ENCODE measurements at regions not wholly inside any gene's neighbourhood (a gene's known extent, or its start where the extent isn't known, plus 50 kb on each side); places are given as distances from the start of the nearest gene placed in this dataset.
"Not testable (repeated sequence)": the region's sequence is repeated elsewhere in the genome, so short reads cannot be mapped to it uniquely, and the experiment has no call there.

DNA sequence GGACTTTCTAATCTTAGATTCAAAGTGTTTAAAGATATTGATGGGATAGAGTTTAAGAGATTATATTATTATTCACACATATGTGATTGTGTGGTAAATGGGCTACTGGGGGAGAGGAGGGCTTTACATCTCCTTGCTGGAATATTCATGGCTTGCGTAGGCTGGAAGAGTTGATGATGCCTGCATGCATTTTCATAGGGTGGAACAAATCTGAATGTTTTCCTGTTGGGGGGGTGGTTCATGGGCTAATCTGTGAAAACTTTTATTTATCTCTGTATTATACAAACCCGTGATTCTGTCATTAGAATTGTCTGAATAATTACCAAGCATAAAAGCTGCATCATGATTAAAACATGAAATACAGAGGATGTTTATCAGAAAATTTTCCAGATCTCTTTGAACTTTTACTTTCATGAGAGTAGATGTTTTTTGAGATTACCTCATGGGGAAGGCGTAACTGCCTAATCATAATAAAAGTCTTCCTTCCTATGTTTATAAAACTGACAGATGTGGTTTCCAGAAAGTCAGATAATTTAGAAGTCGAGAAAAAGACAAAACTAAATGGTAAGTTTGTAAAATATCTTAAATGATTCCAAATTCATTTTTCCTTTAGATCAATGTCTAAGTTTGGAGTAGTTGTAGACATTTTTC, 1185.4 kb upstream of the SEMA6A start:
- in situ Hi-C loops (cut with MboI; ENCODE audit: low sequenced_read_pairs), result no loop called here

DNA sequence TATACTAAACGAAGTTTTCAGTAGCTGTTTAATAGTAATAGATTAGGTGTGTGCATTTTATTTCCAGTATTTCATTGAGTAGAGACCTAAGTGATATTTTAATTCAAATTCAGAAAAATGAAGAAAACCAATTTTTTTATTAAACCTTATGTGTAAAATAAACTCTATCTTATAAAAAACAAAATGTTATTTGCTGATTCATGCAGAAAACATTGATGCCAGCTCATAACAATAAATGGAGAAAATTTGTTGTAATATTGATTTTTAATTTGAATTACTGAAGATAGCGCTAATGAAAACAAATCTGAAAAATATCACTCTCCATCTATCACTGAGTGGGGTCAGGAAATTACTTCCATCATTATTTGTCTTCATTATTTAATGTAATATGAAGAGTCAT, 1177.8 kb upstream of the SEMA6A start:
- in situ Hi-C loops (cut with MboI; ENCODE audit: low sequenced_read_pairs), result no loop called here

DNA sequence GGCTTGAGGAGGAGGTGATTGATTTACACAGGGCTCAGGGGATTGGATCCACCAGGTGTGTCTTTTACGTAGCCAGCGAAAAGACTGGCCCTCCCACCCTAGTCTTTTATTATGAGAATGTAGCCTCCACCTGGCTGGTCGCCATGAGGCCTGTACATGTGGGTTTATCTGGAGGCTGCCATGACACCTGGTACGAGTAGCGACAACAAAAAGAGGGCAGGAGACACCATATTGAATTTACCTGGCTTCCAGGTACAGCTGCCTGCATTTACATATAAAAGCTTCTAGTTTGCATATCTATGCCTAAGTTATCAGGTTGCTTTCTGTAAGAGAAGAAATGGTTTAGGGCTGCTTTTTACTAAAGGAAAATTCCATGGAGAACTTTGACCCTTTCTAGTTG, 1173.7 kb upstream of the SEMA6A start:
- in situ Hi-C loops (cut with MboI; ENCODE audit: low sequenced_read_pairs), result no loop called here

DNA sequence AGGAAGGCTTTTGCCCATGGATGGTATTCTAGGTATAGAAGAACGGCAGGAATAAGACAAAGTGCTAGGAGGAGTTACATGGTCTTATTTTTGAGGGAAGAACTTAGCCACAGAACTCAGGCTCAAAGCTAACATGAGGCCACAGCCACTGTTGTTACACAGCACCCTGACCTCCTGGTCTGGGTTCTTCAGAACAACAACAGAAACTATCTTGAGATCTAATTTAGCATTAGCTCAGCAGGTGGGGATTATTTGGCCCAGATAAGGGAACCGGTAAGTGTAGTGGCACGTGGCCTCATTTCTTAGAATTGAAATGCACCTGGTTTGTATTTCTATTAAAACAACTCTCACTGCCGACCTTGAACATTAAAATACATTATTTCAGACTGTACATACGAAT, 1168.7 kb upstream of the SEMA6A start:
- in situ Hi-C loops (cut with MboI; ENCODE audit: low sequenced_read_pairs), result no loop called here

DNA sequence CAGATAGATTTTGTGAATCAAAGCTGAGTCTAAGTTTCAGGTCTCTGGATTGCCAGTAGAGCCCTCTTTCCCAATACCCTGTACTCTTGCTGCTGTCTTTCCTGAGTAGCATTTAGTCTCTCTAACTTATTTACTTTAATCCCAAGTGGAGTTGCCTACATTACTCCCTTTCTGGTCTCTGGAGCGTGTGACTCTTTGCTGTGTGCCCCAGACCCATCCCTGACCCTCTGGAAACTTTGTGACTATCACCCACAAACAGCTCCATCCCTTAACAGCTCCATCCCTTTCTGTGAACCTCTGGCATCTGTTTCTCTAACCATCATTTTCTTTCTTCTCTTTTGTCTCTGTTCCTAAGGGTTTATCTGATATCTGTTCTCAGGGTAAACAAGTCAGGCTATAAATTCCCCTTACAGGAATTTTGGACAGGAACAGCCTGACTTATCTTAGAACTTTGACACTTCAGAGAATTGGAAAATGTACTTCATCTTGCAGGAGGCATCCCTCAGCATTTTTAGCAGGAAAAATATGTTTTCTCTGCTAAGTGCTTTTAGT, 1167.1 kb upstream of the SEMA6A start:
- in situ Hi-C loops (cut with MboI; ENCODE audit: low sequenced_read_pairs), result no loop called here

DNA sequence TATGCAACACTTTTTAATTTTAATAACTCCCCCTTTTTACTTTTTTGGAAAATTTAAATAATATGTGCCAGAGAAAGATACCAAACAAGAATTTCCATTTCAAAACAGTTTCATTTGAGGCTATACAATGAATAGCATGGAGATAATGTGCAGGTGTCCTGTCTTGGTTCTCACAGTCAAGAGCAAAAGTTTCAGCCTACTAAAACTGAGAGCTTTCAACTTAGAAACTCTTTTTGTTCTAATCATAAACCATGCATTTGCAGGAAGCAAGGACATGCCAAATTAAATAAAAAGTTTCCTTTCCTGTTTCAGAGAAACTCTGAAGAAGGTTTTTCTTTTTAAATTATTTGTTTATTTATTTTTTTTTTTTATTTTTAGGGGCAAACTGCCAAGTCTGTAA, 1165.6 kb upstream of the SEMA6A start:
- in situ Hi-C loops (cut with MboI; ENCODE audit: low sequenced_read_pairs), result no loop called here

DNA sequence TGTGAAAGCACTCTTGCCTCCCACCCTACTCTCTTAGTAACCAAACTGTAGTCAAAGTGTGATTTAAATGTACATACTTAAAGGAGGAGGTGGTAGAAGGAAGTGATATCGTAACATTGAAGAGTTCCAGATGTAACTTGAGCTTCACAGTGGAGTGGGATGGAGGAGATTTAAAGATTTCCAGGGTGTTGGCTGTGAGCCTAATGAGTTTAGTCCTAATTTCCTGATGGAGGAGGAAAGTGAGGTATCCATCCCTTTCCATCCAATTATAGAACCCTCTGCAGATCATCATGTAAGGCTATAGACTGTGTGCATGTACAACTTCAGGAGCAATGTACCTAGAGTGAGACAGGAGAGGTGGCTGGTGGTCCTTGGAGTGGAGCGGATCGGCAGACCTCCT, 1163.9 kb upstream of the SEMA6A start:
- in situ Hi-C loops (cut with MboI; ENCODE audit: low sequenced_read_pairs), result no loop called here

DNA sequence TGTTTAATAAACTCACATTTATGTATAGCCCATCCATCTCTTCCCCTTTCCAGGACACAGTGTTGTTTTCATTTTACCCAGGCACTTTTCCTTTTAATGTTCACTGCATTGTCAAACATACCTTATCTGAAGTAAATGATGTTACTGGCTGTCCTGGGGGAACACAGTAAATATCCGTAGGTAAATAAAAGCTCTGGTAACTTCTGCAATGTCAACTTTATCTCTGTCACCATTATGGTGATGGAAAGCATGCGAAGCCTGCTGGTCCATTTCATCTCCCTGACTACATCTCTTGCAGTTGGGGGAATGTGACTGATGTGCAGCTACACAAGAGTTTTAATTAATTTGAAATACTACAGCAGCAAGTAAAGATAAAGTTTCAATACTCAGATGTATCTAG, 1162.1 kb upstream of the SEMA6A start:
- in situ Hi-C loops (cut with MboI; ENCODE audit: low sequenced_read_pairs), result no loop called here

DNA sequence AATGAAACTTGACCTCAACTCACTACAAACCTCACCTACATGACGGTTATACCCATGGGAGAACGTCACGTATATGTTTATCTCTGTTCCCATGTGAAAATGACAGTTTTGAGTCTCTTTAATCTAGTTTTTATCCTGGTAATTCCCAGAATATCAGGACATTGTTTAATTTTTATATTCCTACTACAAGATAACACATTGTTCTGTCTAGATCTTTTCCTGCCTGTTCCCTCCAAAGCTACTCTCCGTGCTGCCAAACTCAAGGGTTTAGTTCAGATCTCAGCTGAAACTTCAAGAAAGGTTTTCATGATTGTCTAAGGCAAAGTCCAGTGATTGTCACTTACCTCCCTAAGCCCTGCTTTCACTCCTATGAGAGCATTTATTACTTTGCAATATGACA, 1159.4 kb upstream of the SEMA6A start:
- in situ Hi-C loops (cut with MboI; ENCODE audit: low sequenced_read_pairs), result no loop called here

DNA sequence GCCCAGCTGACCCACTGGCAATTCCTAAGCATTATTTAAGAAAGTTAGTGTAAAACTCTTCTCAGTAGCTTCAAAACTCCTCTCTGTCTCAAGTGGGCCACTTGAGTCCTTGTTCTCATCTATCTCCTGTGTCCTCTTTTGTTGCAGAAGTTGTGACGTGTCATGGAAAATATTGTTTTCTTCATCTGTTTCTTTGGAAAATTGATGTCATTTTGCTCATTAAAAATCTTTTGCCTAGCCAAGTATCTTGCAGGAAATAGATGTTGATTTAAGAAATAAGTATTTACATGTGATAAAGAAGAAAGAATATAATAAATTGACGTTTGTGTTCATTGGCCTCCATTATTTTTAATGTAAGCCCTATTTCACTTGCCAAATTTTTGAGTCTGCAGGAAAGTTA, 1158.4 kb upstream of the SEMA6A start:
- in situ Hi-C loops (cut with MboI; ENCODE audit: low sequenced_read_pairs), result no loop called here

DNA sequence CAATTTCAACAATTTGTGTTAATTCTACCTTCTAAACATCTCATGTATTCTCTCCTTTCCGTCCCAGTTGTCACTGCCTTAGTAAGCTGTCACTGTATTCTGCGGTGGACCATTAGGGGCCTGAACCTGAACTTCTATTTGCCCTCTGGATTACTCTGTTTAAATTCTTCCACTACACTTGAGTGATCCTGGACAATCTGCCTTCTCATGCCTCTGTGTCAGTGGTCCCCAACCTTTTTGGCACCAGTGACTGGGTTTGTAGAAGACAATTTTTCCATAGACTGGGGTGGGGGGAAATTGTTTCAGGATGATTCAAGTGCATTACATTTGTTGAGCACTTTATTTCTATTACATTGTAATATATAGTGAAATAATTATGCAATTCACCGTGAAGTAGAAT, 1157.6 kb upstream of the SEMA6A start:
- in situ Hi-C loops (cut with MboI; ENCODE audit: low sequenced_read_pairs), result no loop called here

DNA sequence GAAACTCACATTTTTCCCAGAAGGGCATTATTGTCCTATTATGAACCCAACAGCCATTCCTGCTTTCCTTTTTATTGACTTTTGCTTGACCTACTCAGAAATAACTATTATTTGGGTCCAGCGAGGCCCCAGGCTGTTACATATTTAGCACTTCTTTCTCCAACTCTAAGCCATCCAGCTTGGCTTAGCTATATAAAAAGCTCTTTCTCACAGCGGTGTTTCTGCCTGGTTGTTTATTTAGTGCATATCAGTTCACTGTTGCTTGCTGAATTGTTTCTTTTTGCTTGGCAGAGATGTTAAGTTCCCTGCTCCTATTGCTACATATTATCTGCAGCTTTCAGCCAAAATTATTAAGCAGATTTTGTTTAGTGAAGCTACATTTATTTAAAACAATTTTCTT, 1156.8 kb upstream of the SEMA6A start:
- in situ Hi-C loops (cut with MboI; ENCODE audit: low sequenced_read_pairs), result no loop called here

DNA sequence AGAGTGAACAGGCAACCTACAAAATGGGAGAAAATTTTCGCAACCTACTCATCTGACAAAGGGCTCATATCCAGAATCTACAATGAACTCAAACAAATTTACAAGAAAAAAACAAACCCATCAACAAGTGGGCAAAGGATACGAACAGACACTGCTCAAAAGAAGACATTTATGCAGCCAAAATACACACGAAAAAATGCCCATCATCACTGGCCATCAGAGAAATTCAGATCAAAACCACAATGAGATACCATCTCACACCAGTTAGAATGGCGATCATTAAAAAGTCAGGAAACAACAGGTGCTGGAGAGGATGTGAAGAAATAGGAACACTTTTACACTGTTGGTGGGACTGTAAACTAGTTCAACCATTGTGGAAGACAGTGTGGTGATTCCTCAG, 1146.2 kb upstream of the SEMA6A start:
- in situ Hi-C loops (cut with MboI; ENCODE audit: low sequenced_read_pairs), result not testable (repeated sequence)

DNA sequence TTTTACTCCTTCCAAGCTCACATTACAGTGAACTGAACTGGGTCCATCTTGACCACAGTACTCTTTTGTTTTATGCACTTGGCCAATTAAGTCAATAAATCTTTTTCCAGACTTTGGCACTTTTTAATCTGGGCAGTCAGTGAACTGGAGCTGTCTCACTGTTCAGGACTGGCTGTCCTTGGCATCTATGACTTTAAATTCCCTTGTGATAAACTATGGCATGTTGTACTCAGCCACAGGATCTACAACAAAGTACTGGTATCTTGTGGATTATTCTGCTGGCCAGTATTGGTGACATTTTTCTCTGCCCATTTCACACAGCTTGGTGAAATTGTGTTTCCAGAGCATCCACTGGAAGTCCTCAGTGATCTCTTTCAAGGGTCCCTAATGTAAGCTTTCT, 1144.8 kb upstream of the SEMA6A start:
- in situ Hi-C loops (cut with MboI; ENCODE audit: low sequenced_read_pairs), result no loop called here

DNA sequence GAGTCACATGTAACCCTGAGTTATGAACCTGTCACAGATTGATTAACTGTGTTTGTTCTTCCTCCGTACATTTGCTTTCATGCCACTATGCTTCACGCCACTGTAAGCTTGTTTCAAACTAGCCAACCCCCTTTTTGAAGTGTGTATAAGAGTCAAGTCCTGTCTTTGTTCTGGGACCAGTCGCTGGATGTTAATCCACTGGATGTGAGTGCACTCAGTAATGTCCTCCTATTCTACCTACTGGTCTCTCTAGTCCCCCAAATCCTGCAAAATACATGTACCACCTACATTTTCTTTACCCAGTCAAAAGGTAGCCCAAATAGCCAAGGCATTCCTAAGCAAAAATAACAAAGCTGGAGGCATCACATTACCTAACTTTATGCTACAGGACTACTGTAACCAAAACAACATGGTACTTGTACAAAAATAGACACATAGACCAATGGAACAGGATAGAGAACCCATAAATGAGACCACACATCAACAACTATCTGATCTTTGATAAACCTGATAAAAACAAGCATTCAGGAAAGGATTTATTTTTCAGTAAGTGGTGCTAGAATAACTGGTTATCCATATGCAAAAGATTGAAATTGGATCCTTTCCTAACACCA, 1139.1 kb upstream of the SEMA6A start:
- in situ Hi-C loops (cut with MboI; ENCODE audit: low sequenced_read_pairs), result no loop called here

DNA sequence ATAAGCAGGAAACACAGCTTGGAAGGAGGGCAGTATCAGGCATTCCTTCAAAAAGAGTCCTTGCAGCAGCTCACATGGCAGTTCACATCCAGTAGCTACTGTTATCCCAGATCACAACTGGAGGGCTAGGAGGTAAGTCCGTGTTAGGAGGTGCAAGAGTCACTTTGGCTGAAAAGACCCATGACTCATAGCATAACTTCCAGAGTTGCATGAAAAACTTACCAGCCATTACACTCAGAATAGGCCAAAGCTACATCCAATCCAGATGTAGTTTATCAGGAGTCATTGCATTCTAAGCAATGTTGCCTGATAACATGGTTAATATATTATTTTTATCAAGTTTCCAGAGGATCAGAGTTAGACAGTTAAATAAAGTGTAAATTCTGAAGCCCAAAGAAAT, 1126.4 kb upstream of the SEMA6A start:
- in situ Hi-C loops (cut with MboI; ENCODE audit: low sequenced_read_pairs), result no loop called here

DNA sequence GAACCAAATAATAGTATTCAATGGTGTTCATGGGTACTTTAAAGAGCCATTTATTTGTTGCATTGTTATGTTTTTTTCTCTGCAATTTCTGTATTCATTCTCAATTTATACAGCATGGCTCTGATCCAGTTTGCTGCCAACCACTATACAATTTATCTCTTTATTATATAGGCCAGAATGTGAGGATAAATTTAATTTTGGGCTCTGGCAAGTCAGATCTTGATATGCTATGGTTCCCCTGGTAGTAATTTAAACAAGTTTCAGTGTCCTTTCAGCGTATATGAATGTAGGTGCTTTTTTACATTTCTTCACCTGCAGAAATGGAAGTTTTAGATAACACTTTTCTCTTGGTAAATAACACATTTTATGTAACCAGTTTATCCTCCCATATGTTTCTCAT, 1118.0 kb upstream of the SEMA6A start:
- in situ Hi-C loops (cut with MboI; ENCODE audit: low sequenced_read_pairs), result no loop called here

DNA sequence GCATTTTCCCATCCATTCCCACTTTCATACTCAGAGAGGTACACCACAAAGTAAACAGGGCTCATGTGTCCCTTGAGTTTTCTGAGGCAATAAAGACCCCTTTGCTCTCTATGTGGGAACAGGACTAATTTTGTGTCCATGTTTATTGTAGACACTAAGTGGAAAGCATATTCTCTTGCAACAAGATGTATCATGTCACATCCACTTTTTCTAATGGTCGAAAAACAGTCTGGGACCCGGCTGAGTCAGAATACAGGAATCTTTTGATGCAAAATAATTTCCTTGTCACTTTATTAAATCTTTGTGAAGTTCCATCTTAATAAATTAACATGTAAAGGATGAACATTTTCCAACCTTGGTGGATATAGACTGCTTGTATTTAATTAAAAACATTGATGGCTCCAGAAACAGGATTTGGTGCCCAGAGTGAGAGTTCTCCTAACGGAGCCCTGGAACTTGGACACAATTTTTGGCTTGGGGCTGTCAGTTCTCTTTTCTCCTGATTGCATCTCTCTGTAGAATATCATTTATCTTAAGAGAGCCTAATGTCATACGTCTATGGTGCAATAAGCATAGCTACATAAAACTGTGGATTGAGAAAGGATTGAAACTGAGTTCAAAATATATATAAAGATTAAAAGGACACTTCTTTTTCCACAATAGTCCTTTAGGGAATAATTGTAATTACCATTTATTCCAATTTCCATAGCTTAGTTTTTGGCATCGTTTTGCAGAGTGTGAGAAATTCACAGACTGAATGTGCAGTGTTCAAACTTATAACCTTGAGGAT, 1116.7 kb upstream of the SEMA6A start:
- in situ Hi-C loops (cut with MboI; ENCODE audit: low sequenced_read_pairs), result no loop called here

DNA sequence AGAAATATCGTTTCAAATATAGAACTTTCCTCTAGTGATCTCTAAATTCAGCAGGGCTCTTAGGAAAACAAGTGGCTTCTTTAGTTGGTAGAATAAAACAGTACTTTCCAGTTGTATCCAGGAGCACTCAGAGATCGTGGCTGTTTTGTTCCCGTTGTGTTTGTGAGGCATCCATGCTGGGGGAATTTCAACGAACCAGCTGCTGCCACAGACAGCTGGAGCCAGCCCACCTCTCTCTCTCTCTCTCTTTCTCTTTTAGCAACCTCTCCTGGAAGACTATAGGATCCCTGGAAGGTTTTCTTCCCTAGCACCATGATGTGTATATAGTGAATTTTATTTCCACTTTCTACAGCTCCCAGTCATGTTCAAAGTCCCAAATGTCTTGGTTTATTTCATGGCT, 1116.0 kb upstream of the SEMA6A start:
- in situ Hi-C loops (cut with MboI; ENCODE audit: low sequenced_read_pairs), result no loop called here

DNA sequence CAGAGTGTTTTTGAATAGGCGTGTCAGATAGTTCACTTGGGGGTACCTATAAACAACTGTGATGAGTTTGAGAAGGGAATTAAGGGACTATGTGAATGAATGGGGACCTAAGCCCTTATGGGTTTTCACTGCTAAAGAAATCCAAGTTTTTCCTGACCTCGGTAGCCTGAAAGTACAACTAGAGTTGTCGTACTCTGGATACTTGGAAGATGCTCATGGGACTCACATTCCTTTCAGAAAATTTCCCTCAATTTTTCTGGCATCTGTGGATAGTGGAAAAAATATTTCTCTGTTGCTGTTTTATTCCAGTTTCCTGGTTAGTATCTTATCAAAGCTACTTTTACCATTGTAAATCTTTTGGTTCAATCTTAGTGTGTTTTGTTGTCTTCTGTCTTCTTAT, 1112.3 kb upstream of the SEMA6A start:
- in situ Hi-C loops (cut with MboI; ENCODE audit: low sequenced_read_pairs), result no loop called here

DNA sequence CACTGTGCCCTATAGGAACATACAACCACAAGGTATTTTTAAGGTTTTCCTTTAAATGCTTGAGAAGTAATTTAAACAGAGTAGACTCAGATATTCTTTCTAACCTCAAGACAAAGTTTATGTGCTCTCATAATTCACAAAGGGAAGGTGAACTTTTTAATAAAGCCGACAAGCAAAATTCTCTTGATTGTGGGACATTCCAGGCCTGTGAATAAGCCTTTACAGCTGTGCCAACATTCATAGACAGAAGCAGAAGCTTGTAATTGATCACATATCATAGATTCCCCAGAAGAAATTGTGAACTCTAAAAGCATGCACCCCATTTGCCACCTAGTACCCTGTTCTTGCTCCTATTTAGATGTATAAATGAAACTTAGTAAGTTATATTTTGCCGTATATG, 1107.8 kb upstream of the SEMA6A start:
- in situ Hi-C loops (cut with MboI; ENCODE audit: low sequenced_read_pairs), result no loop called here

Measured in HL-60/S4 (cell line).